ENCODE measurements at regions not wholly inside any gene's neighbourhood (a gene's known extent, or its start where the extent isn't known, plus 50 kb on each side); places are given as distances from the start of the nearest gene placed in this dataset.

DNA sequence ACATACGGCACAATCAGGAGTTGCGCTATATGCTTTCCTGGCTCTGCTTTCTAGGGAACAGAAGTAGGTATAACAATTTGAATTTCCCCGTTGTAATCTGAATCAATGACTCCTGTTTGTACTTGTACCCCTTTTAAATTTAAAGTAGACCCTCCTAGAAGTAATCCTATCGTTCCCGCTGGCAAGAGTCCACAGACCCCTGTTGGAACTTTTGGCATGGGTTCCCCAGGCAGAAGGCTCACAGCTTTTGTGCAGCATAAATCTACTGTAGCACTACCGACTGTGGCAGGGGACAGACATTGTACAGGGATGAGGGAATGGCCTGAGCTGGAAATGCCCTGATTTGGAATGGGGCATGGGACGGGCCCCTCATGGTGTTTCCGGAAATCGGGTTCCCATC, 705.2 kb downstream of the LRFN5 start (continued):
- TF ChIP-seq BHLHE40 (IDR thresholded peaks at IDR 0.05; ENCODE audit: low read length), result no peak

DNA sequence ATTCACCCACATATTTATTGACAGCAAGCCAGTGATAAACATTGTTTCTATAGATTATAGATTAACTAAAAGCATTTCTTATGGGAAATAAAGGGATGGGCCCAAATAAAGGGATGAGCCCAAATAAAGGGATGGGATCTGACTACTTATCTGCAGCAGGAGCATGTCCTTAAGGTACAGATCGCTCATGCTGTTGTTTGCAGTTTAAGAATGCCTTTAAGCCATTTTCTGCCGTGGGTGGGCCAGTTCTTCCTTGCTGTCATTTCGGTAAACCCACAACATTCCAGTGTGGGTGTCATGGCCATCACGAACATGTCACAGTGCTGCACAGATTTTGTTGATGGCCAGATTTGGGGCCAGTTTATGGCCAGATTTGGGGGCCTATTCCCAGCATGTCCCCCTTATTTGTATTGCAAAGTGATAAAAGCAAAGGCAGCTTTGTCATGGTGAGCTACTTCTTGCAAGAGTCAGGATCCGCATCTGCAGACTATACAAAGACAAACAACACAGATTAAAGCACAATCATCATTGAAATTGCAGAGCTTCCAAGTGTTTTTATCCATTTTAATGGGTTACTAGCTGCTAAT, 700.7 kb downstream of the LRFN5 start:
- Histone ChIP-seq H3K9ac (ENCODE audit: insufficient read depth, low read depth, low read length) (no peak overlapping the region), H3K27ac (ENCODE audit: extremely low read length, insufficient read depth, low read length) (no peak overlapping the region), H3K27me3 (ENCODE audit: control insufficient read depth in 1 of 2, insufficient read depth in 2 of 2, low read length in 2 of 2) (no peaks in the 10 kb centered on the region), H3K4me2 (ENCODE audit: low read depth, low read length) (no peak overlapping the region), H3K9me3 (ENCODE audit: low read length) (peaks cover 95% of the 10 kb centered on the region), H2AFZ (ENCODE audit: low read length) (no peak overlapping the region), H3K4me1 (ENCODE audit: insufficient read depth, low read length) (no peaks in the 10 kb centered on the region), H3K4me3 (replicated peaks in 1 of 3; ENCODE audit: insufficient read depth in 1 of 3, low read depth in 2 of 3, low read length in 3 of 3) (no peak overlapping the region), H4K20me1 (ENCODE audit: insufficient read depth, low read length) (no peaks in the 10 kb centered on the region), H3K79me2 (ENCODE audit: insufficient read depth, low read length) (no peaks in the 10 kb centered on the region), H3K36me3 (replicated peaks in 1 of 2; ENCODE audit: control insufficient read depth in 1 of 2, insufficient read depth in 2 of 2, low read length in 2 of 2) (no peaks in the 10 kb centered on the region)
- in situ Hi-C loops (cut with HindIII; ENCODE audit: extremely low pct_ligation_motif_present, low pct_unique_long_range_greater_than_20kb), result no loop called here
- TF ChIP-seq PHB2 (IDR thresholded peaks at IDR 0.05; ENCODE audit: partially characterized antibody) (no peak), ZNF761 (CRISPR knock-in tag; conservative IDR thresholded peaks at IDR 0.05) (peak; percentile 98), ZNF816 (CRISPR knock-in tag; IDR thresholded peaks at IDR 0.05; ENCODE audit: borderline replicate concordance) (peak; percentile 100)
- ChIA-PET CTCF (ENCODE audit: low intra/inter-chr PET ratio, low total read pairs) (no interaction called here), POLR2A (no interaction called here)
- ATAC-seq (no peak), DNase-seq (ENCODE audit: low spot score) (no peak), FAIRE-seq (no peak)
- 4% methylated on average over 5 of the region's 5 CpGs for WGBS (ENCODE audit: low lambda C conversion rate)
- intact Hi-C loops (cut with micrococcal nuclease; ENCODE audit: unreplicated experiment), result no loop called here
- BruUV-seq (replicated peaks), result no TSS peak

DNA sequence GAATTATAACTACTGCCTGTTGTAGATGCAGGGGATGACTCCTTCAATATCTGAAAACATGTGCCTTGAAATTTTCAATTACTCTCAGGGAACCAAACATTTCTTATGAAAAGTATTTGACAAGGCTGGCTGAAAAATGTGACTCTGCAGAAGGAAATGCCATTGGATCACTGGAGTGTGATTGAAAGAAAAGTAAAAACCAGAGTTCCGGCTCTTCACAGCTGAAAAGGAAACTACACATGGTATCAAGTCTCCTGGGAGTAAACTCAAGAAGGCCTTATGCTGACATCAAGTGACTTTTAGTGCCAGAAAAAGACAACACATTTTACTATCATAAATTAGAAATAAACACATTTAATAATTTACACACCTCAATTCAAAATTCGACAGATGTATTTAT, 693.0 kb downstream of the LRFN5 start:
- no peak for FAIRE-seq
- ATAC-seq, result no peak
- TF ChIP-seq, protein P1, sequence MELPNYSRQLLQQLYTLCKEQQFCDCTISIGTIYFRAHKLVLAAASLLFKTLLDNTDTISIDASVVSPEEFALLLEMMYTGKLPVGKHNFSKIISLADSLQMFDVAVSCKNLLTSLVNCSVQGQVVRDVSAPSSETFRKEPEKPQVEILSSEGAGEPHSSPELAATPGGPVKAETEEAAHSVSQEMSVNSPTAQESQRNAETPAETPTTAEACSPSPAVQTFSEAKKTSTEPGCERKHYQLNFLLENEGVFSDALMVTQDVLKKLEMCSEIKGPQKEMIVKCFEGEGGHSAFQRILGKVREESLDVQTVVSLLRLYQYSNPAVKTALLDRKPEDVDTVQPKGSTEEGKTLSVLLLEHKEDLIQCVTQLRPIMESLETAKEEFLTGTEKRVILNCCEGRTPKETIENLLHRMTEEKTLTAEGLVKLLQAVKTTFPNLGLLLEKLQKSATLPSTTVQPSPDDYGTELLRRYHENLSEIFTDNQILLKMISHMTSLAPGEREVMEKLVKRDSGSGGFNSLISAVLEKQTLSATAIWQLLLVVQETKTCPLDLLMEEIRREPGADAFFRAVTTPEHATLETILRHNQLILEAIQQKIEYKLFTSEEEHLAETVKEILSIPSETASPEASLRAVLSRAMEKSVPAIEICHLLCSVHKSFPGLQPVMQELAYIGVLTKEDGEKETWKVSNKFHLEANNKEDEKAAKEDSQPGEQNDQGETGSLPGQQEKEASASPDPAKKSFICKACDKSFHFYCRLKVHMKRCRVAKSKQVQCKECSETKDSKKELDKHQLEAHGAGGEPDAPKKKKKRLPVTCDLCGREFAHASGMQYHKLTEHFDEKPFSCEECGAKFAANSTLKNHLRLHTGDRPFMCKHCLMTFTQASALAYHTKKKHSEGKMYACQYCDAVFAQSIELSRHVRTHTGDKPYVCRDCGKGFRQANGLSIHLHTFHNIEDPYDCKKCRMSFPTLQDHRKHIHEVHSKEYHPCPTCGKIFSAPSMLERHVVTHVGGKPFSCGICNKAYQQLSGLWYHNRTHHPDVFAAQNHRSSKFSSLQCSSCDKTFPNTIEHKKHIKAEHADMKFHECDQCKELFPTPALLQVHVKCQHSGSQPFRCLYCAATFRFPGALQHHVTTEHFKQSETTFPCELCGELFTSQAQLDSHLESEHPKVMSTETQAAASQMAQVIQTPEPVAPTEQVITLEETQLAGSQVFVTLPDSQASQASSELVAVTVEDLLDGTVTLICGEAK (IDR thresholded peaks at IDR 0.05), result no peak
- TF ChIP-seq, protein P1 (CRISPR knock-in tag; IDR thresholded peaks at IDR 0.05), result no peak
- no peak for TF ChIP-seq ZMYM3 (CRISPR knock-in tag; IDR thresholded peaks at IDR 0.05)
- TF ChIP-seq FOXK2 (IDR thresholded peaks at IDR 0.05), result no peak
- TF ChIP-seq ZNF282 (IDR thresholded peaks at IDR 0.05; ENCODE audit: partially characterized antibody), result no peak

More for the DNA sequence above, 693.0 kb downstream of the LRFN5 start:
- in situ Hi-C loops (cut with HindIII; ENCODE audit: extremely low pct_ligation_motif_present, low pct_unique_long_range_greater_than_20kb), result no loop called here
- H2AFZ ChIP-seq (ENCODE audit: low read length), result no peak overlapping the region
- no peak overlapping the region for H3K27ac ChIP-seq (ENCODE audit: extremely low read length, insufficient read depth, low read length)
- H3K36me3 ChIP-seq (replicated peaks in 1 of 2; ENCODE audit: control insufficient read depth in 1 of 2, insufficient read depth in 2 of 2, low read length in 2 of 2), result no peaks in the 10 kb centered on the region
- H3K9me3 ChIP-seq (ENCODE audit: low read length), result peaks cover 93% of the 10 kb centered on the region
- no peaks in the 10 kb centered on the region for H3K27me3 ChIP-seq (ENCODE audit: control insufficient read depth in 1 of 2, insufficient read depth in 2 of 2, low read length in 2 of 2)
- H3K79me2 ChIP-seq (ENCODE audit: insufficient read depth, low read length), result no peaks in the 10 kb centered on the region
- intact Hi-C loops (cut with micrococcal nuclease; ENCODE audit: unreplicated experiment), result no loop called here
- no peaks in the 10 kb centered on the region for H3K4me1 ChIP-seq (ENCODE audit: insufficient read depth, low read length)
- WGBS (ENCODE audit: low lambda C conversion rate), result 13% methylated on average over 2 of the region's 2 CpGs
- BruUV-seq (replicated peaks), result no TSS peak
- CTCF ChIA-PET (ENCODE audit: low intra/inter-chr PET ratio, low total read pairs), result no interaction called here
- DNase-seq (ENCODE audit: low spot score), result no peak
- no peaks in the 10 kb centered on the region for H4K20me1 ChIP-seq (ENCODE audit: insufficient read depth, low read length)
- POLR2A ChIA-PET, result no interaction called here
- H3K9ac ChIP-seq (ENCODE audit: insufficient read depth, low read depth, low read length), result no peak overlapping the region
- H3K4me2 ChIP-seq (ENCODE audit: low read depth, low read length), result no peak overlapping the region
- H3K4me3 ChIP-seq (replicated peaks in 1 of 3; ENCODE audit: insufficient read depth in 1 of 3, low read depth in 2 of 3, low read length in 3 of 3), result no peak overlapping the region
